AG10803 (cell line): ENCODE measurements at regions not wholly inside any gene's neighbourhood (a gene's known extent, or its start where the extent isn't known, plus 50 kb on each side); places are given as distances from the start of the nearest gene placed in this dataset.

Experiments used
- DNase-seq: peaks from one replicate; pipeline ENCODE4 v3.0.0; 2010; ENCODE audit warnings: low read depth
- H3K4me3 ChIP-seq: 2 replicates; pipeline ENCODE4 v1.5.1; 2011; ENCODE audit warnings: mild to moderate bottlenecking, low read length, control low read depth
- CTCF ChIP-seq: conservative IDR thresholded peaks from 2 replicates; pipeline ENCODE4 v1.5.1; 2011; ENCODE audit warnings: mild to moderate bottlenecking, low read length, control low read depth, inconsistent platforms

GRCh38 chr3:127033171-127033570 lies 50.3 kb downstream of the PLXNA1 start:
- no peak for TF ChIP-seq CTCF
- DNase-seq, result no peak
- no peak overlapping the region for H3K4me3 ChIP-seq

GRCh38 chr3:127033786-127034185 lies 50.9 kb downstream of the PLXNA1 start:
- TF ChIP-seq CTCF, result no peak
- H3K4me3 ChIP-seq, result no peak overlapping the region
- no peak for DNase-seq

- no peak for DNase-seq
These were observed 51.5 kb downstream of the PLXNA1 start for GRCh38 chr3:127034195-127034989.

GRCh38 chr3:127034990-127035652 lies 52.2 kb downstream of the PLXNA1 start:
- no peak for DNase-seq
- no peak for TF ChIP-seq CTCF
- no peak overlapping the region for H3K4me3 ChIP-seq

More at GRCh38 chr3:127034195-127034989, 51.5 kb downstream of the PLXNA1 start:
- TF ChIP-seq CTCF, result no peak
- no peak overlapping the region for H3K4me3 ChIP-seq

GRCh38 chr3:127035677-127036076 lies 52.8 kb downstream of the PLXNA1 start:
- no peak for DNase-seq
- TF ChIP-seq CTCF, result no peak
- no peak overlapping the region for H3K4me3 ChIP-seq

GRCh38 chr3:127036209-127037020 lies 53.5 kb downstream of the PLXNA1 start:
- DNase-seq, result no peak
- no peak for TF ChIP-seq CTCF

More at GRCh38 chr3:127036209-127037020, 53.5 kb downstream of the PLXNA1 start:
- no peak overlapping the region for H3K4me3 ChIP-seq
